ENCODE measurements at regions not wholly inside any gene's neighbourhood (a gene's known extent, or its start where the extent isn't known, plus 50 kb on each side); places are given as distances from the start of the nearest gene placed in this dataset.
"Not testable (repeated sequence)": the region's sequence is repeated elsewhere in the genome, so short reads cannot be mapped to it uniquely, and the experiment has no call there.

DNA sequence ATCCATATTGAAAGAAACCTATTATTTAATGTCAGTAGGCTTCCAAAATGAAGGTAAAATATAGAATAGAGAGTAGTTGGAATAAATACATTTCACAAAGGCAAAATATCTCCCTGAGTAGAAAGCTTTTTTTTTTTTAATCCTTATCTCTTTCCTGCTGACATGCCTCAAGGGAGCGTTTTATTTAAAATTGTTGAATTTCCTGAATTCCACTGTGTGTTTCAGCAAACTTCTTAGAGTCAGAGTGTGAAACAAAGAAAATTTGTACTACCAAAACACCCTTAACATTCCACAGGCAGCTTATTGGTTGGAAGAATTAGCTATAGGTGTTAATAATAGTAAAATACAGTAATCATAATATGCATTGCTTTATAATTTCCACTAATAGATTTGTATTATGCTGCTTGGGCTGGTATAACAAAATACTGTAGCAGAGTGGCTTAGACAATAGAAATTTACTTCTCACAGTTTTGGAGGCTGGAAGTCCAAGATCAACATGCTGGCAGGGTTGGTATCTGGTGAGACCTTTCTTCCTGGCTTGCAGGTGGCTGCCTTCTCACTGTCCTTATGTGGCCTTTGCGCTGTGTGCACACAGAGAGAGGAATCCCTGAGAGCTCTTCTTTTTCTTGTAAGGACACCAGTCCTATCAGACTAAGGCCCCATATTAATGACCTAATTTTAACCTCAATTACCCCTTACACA, 468.4 kb upstream of the C1orf87 start:
- DNase-seq (ENCODE audit: low spot score): no peak

DNA sequence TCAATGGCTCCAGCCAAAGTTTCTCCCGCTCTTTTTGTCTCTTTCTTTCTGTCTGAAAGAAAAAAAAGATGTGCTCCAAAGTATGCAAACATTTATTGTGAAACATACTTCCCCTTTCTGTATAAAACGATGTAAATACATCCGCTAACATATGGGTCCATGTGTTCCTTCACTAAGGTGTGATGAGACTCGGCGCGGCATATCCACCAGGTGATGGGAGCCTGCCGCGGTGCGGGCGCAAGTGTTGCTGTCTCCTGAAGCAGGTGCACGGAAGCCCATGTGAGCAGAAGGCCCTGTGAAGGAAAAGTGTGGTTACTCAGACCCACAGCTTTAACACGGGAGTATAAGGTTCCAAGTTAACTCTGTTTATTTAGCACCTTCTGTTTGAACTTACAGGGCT, 466.6 kb upstream of the C1orf87 start:
- DNase-seq (ENCODE audit: low spot score): no peak

DNA sequence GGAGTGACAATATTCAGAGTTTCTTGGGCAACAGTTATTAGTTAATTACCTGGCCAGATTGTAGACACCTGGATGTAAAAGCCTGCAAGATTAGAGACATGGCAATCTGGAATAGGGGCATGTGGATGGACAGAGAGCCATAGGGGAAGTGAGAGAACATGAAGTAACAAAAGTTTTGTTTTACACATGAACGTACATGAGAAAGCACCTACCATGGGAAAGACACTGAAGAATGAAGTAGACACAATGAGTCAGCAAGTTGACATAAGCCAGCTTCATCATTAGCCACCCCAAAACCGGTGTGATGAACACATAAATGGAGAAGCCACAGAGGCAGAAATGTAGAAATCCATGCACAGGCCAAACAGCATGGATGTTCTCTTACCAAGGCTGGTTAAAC, 462.1 kb upstream of the C1orf87 start:
- no peak for DNase-seq (ENCODE audit: low spot score)

DNA sequence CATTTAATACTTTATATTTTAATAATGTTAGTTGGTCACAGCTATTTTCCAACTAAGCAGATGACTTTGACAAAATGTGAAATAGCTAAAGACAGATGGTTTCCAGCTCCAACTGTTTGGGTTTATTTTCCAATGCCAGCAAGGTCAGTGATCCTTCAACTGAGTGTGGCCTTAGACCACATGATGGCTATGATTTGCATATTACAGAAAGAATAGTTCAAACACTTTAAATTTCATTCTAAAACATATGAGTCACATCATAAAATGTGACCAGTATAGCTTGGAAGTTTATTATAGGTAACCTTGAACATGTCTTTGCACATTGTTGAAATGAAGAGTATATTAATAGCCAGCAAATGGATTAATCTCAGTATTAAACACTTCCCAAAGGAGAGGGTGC, 454.0 kb upstream of the C1orf87 start:
- no peak for DNase-seq (ENCODE audit: low spot score)

DNA sequence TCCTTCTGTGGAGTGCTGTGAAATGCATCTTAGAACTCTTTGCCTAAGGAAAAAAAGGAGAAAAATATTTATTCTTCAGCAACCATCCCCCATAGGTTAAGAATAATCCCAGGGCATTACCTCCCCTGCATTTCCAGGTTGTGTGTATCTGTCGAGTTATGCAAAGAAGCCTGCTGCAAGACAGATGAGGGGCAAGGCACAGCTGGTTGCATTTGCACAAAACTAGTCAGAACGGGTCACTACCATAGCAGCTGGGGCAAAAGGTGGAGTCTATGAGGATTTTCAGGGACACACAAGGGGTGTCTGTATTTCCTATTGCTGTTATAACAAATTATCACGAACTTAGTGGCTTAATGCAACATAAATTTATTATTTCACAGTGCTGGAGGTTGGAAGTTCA, 443.4 kb upstream of the C1orf87 start:
- DNase-seq (ENCODE audit: low spot score): no peak

DNA sequence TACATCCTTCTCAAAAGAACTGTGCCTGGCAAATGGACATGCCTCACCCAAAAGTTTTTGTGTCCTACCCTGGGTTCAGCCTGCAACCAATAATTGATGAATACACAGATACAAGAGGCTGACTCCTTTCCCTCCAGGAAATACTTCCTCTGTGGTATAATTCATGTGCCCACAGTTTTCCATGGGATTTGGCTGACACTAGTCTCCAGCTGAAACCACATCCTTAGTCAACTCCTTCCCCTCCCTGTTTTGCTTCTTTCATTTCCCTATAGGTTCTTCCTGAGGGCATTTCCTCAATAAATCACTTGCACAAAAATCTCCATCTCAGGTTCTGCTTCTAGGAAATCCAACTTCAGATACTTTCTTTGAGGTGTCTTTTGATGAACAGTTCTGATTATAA, 436.6 kb upstream of the C1orf87 start:
- no peak for DNase-seq (ENCODE audit: low spot score)

DNA sequence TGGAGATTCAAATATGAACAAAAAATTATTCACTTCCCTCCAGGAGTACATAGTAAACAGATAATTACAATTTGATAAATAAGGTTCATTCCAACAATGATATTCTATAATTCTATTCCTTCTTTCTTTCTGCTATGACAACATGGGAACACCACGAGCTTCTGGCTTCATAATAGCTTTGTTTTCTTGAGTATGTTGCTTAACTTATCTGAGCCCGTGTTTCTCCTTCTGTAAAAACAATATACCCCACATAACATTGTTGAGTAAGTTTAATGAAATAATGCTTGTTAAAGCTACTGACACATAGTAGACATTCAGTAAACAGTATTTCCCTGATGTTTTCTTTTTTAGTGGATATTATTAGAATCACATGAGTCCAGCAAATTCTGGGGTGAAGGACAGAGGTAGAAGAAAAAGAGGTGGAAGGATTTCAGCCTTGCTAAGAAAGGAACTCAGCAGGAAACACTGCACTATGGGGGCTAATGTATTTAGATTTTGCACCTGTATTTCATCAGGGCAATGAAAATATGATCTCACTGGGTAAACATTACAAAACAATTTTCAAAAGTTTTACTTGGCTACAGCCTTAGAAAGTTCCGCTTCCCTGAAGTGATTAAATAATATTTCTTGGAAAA, 430.8 kb upstream of the C1orf87 start:
- no peak for DNase-seq (ENCODE audit: low spot score)

DNA sequence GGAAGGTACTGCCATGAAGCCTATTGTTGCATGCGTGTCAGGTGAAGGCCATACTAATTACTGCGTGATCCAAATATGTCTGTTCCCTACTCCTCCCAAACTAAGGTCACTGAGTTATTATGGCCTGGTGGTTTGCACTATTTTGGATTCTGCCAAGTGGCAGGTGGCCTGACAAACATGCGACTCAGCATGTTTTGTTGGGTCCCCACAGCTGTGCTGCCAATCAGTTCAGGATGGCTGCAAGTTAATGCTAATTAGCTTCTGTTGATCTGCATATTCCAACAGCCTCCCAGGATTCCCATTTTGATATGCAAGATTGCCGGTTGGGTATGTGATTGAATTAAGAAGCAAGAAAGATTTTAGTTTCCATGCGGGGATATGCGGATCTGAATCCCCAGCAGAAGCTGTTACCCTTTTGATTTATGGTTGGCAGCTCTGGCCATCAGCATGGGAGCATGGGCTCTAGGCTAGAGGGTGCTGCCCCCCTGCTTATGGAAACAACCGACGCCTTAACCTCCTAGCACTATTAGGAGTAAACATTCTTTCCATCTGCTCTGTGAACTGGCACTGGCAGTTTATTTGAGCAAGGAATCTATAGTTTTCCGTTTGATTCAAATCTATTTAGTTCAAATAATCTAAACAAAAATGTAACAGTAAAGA, 429.8 kb upstream of the C1orf87 start:
- no peak for DNase-seq (ENCODE audit: low spot score)

DNA sequence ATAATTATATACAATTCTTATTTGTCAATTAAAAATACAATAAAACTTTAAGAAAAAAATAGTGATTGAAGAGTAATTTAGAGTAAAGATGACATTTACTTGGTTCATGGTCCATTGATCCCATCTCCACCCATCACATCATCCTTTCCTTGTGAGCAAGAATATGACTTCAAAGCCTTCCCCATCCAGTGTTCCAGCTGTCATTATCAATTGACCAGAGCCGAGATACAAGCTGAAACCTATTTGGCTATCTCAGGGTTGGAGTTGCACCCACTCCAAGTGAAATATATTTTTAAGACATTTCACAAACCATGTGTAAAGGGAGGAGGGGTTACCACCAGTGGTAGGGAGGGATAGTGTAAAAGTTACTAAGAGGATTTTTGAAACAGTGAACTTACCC, 428.9 kb upstream of the C1orf87 start:
- DNase-seq (ENCODE audit: low spot score): no peak

DNA sequence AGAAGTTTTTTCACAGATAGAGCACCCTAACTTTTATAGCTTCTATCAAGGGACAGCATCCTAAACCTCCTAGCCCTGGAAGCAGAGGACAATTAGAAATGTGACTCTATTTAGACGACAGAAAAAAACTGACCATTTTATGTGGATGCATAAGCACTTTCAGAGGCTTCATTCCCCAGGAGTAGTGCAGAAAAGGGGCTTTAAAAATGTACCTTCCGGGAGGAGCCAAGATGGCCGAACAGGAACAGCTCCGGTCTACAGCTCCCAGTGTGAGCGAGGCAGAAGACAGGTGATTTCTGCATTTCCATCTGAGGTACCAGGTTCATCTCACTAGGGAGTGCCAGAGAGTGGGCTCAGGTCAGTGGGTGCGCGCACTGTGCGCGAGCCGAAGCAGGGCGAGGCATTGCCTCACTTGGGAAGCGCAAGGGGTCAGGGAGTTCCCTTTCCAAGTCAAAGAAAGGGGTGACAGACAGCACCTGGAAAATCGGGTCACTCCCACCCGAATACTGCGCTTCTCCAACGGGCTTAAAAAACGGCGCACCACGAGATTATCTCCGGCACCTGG, 416.4 kb upstream of the C1orf87 start:
- not testable (repeated sequence) for DNase-seq (ENCODE audit: low spot score)

DNA sequence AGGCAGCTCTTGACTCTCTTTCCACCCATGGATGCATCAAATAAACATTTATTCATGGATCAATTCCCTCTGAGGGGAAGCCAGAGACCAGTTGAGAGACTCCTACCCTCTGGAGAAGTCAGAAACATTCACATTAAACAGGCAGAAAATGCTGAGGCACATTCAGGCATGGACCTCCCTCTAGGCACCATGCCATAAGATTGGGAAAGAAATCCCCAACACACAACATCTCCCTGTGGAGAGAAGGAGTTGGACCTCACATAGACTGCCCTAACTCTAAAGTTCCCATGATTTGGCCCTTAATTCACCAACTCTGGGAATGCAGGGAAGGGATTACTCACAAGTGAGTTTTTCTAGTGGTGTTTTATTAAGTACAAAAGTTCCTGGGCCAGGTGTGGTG, 415.3 kb upstream of the C1orf87 start:
- no peak for DNase-seq (ENCODE audit: low spot score)

DNA sequence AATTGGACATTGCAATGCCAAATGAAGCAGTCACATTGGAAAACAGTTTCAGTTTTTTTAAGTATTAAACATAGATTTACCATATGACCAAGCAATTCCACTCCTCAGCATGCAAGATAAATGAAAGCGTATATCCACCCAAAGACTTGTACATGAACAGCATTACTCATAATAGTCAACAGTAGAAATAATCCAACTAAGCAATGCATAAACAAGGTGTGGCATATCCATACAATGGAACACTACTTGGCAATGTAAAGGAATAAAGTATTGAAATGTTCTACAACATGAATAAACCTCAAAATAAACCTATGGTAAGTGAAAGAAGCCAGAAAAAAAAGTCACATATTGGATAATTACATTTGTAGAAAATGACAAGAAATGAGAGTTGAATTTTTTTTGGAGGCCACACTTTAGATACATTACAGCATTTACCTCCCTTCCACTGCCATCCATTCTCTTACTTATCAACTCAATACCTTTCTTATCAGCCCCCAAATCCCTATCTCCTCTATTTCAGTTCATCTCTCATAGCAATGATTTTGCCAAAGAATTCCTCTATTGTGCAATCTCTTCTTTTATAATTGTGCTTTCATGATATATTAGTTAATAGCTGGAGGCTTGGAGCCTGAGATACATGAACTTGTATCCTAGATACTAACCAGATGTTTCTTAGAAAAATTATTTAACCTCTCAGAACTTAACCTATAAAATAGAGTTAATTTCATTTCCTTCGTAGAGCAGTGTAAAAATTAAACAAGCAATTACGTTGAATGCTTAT, 414.2 kb upstream of the C1orf87 start:
- DNase-seq (ENCODE audit: low spot score): no peak

DNA sequence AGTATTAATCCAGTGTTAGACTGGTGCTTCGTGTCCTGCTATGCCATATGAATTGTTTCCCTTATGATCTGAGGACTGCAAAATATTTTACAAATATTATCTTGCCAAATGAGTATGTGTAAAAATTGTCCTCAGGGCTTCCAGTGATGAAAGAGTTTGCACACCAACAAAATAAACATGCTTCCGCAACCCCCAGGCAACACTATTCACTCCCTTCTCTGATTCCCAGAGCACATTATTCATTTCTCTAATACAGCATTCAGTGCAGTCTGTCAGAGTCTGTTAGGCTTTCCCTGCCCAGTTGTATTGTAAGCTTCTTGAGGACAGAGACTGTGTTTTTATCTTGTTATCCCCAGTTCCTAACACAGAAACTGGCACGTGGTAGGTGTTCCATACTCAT, 409.9 kb upstream of the C1orf87 start:
- DNase-seq (ENCODE audit: low spot score): no peak

DNA sequence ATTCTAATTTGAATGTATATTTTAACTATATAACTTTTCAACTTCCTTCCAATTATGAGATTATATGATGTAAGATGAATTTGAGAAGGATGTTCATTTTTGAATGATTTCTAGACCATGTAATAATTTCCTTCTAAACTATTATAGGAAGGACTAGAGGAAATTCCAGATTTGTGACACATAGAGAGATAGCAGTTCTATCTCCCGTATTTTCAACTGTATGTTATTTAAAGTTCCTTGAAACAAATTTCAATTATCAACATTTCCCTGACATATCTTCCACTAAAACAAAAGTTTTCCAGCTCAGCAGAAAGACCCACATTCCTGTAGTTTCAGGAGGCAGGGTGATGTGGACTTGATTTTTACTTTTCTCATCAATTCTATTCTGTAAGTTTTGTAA, 396.7 kb upstream of the C1orf87 start:
- DNase-seq (ENCODE audit: low spot score): no peak

DNA sequence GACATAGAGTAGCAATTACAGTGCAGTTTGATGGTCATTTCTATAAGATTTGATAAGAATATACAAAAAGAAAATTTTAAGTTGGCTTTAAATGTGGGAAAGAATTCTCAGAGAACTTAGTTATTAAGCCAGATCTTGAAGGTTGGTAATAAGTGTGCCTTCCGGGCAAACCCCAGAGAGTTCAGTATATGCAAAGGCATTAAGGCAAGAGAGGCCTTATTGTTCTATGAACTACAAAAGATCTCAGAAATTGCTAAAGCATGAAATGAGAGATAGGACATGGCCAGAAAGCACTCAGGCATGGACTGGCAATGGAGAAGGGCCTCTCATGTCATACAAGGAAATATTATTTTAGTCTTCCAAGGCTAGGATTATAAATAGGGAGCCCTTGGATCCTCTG, 390.2 kb upstream of the C1orf87 start:
- no peak for DNase-seq (ENCODE audit: low spot score)

DNA sequence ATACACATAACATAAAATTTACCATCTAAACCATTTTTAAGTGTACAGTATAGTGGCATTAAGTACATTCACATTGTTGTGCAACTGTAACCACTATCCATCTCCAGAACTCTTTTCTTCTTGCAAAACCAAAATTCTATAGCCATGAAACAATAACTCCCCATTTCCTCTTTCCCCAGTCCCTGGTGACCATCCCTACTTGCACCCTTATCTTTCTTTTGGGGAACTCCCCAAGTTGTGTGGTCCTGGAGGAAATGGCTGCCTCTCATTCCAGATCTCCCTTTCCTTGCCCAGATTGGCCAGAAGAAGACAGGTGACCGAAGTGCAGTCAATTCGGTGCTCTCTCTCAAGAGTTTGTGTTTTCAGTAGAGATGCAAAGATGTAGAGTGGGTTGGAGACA, 389.6 kb upstream of the C1orf87 start:
- DNase-seq (ENCODE audit: low spot score): no peak

DNA sequence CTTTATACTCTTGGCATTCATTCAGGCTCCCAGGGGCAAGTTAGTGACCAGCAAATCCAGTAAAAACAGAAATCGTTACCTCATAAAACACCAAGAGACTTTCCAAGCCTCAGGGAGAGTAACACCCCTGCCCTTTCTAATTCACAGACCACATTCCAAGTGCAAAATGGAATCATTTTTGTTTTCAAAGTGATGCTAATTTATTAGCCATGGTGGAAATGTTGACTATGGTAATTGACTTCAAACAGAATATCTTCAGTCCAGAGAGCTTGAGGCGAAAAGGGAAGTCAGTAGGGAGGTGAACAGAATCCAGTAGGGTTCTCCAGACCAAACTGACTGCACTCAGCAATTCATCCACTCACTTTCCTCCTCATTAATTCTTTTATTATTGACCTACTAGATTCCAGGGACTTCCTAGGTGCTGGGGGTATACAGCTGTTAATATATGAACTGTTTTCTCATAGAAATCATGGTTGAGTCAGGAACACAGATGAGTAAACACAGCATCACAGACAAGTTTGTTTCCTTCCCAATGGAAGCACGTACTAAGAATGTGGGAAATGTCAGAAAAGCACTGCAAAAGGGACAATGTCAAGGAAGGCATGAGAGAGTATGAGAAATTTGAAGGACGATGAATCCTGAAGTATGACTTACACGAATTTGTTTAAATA, 388.5 kb upstream of the C1orf87 start:
- DNase-seq (ENCODE audit: low spot score): no peak

DNA sequence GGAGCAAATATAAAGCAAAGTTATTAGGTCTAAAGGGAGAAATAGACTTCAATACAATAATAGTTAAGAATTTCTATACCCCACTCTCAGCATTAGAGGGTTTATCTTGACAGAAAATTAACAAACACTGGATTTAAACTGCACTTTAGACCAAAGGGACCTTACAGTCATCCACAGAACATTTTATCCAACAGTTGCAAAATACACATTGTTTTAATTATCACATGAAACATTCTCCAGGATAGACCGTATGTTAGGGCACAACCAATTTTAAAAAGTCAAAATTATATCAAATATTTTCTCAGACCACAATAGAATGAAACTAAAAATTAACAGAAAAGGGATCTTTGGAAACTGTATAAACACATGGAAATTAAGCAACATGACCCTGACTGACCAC, 384.5 kb upstream of the C1orf87 start:
- no peak for DNase-seq (ENCODE audit: low spot score)

DNA sequence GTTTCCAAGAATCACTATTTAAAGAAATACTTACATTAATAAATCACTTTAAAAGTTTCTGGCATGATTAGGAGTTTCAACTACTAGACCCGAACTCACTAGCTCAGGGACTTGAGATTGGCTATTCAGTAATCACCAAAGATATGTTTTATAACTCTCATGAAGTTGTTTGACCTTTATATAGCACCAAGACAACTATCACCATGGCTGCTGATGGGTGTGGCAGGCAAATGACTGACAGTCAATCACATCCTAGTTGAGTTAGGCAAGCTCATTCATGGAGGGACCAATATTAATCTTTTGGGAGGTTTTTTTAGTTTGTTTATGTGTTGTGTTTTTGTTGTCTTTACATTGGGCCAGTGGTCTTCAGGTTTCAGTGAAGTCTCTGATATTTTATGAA, 376.3 kb upstream of the C1orf87 start:
- no peak for DNase-seq (ENCODE audit: low spot score)

DNA sequence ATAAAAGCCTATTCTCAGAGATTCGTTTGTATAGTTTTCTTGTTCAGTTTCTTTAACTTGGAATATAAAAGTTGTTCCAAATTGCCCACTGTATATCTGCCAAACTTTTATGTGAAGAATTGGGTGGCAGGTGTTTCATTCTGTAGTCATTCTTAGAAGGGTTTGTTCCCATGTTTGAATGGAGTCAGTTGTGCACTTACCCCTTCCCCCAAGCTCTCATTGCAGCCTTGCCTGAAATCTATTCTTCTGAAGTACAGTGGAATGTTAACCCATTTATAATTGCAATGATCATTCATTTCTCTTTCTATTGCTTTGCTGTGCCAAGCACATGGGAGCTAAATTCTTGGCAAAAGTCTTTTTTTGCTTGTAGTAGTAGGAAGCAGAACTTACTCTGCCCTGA, 375.3 kb upstream of the C1orf87 start:
- no peak for DNase-seq (ENCODE audit: low spot score)

DNA sequence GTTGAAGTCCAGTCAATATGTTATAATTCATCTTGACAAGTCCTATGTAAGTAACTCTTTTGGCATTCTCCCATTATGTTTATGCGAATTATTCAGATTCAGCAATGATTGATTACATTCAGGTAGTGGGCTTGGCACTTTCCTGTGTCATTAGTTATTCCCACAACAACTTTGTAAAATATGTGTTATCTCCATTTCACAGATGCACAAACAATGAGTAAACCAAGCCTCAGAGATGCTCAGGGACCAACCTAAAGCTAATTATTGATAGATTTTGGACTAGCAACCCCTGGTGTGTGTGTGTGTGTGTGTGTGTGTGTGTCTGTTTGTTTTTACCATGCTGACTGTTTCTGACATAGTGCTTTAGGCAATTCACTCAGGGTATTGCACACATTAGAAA, 371.1 kb upstream of the C1orf87 start:
- DNase-seq (ENCODE audit: low spot score): no peak

DNA sequence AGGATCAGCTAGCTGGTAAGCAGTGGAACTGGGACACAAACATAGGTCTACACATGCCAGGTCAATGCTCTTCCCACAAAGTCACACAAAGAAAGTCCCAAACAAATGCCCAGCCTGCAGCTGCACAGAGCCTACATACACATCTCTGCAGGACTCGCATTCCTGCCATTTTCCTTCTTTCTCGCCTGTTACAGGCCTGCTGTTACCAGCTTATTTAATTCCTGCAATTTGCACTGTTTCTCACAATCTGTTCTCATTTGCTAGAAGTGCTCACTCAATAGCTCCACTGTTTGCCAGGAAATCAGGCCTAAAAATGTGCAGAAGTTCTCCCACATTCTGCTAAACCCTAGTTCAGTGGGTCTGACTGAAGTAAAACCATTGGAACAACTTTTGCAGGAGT, 362.6 kb upstream of the C1orf87 start:
- DNase-seq (ENCODE audit: low spot score): no peak

Measured in cerebellar cortex (tissue), 1 donor.